ENCODE measurements at regions not wholly inside any gene's neighbourhood (a gene's known extent, or its start where the extent isn't known, plus 50 kb on each side); places are given as distances from the start of the nearest gene placed in this dataset.

DNA sequence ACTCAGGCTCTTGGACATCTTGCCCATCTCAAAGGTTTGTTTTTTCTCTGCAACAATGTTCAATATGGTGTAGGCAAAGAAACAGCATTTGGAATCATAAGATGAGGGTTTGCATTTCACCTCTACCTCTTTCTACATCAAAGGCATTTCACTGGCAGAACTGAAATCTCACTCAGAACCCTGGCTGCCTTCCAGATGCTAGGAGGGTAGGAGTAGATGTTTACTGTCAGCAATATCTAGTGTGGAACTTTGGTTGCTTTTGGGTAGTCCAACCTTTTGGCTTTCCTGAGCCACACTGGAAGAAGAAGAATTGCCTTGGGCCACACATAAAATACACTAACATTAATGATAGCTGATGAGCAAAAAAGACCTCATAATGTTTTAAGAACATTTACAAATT lies 297.0 kb upstream of the KLF3 start:
- H3K27me3 ChIP-seq: no peaks in the 10 kb centered on the region
- TF ChIP-seq, protein P1, sequence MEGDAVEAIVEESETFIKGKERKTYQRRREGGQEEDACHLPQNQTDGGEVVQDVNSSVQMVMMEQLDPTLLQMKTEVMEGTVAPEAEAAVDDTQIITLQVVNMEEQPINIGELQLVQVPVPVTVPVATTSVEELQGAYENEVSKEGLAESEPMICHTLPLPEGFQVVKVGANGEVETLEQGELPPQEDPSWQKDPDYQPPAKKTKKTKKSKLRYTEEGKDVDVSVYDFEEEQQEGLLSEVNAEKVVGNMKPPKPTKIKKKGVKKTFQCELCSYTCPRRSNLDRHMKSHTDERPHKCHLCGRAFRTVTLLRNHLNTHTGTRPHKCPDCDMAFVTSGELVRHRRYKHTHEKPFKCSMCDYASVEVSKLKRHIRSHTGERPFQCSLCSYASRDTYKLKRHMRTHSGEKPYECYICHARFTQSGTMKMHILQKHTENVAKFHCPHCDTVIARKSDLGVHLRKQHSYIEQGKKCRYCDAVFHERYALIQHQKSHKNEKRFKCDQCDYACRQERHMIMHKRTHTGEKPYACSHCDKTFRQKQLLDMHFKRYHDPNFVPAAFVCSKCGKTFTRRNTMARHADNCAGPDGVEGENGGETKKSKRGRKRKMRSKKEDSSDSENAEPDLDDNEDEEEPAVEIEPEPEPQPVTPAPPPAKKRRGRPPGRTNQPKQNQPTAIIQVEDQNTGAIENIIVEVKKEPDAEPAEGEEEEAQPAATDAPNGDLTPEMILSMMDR (IDR thresholded peaks at IDR 0.05): no peak
- TF ChIP-seq POLR2A (IDR thresholded peaks at IDR 0.05): no peak
- DNase-seq (peak in 1 of 3 donors; percentile 71), ATAC-seq (peak; percentile 47 to 73 (median 58))
- peaks cover 0 to 23% (median 6%) of the 10 kb centered on the region in 4 donors for H3K4me1 ChIP-seq
- H3K27ac ChIP-seq: peak overlapping the region in 1 of 3 donors; percentile 64
- H3K9me3 ChIP-seq: no peaks in the 10 kb centered on the region
- intact Hi-C loops (cut with DNase I): no loop called here
- no peak overlapping the region for H3K4me3 ChIP-seq
- no peaks in the 10 kb centered on the region for H3K36me3 ChIP-seq

DNA sequence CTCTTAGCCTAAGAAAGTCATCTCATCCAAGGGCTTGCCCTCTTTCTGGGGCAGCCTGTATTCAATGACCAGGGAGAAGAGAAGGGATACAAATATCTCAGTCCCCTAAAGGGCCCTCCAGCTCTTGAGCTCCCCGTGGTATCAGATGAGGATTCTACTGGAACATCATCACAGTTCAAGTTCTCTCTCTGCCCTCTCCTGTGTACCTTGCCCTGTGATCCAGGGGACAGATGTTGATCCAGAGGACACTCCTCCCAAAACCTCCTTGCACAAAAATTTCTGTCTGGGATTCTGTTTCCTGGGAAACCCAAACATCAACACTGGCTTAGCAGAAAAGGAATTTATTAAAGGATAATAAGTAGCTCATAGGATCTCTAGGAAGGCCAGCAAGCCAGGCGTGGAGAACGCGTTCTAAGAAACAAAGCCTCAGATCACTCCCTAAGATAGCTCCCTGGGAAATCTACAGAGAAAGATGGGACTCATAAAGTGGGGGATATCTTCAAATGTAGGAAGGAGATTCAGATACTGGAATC lies 296.3 kb upstream of the KLF3 start:
- ATAC-seq (peak; percentile 29 to 54 (median 46)), DNase-seq (no peak)
- H3K27me3 ChIP-seq: no peaks in the 10 kb centered on the region
- H3K4me1 ChIP-seq: peaks cover 0 to 23% (median 6%) of the 10 kb centered on the region in 4 donors
- intact Hi-C loops (cut with DNase I): no loop called here
- 72% methylated on average over 4 of the region's 4 CpGs for WGBS (ENCODE audit: insufficient coverage, low coverage, low lambda C conversion rate, missing lambda C conversion rate)
- no peak overlapping the region for H3K4me3 ChIP-seq
- TF ChIP-seq POLR2A (IDR thresholded peaks at IDR 0.05): no peak
- TF ChIP-seq, protein P1 (IDR thresholded peaks at IDR 0.05): no peak
- H3K9me3 ChIP-seq: no peaks in the 10 kb centered on the region
- H3K36me3 ChIP-seq: no peaks in the 10 kb centered on the region
- peak overlapping the region in 1 of 3 donors; percentile 64 for H3K27ac ChIP-seq

DNA sequence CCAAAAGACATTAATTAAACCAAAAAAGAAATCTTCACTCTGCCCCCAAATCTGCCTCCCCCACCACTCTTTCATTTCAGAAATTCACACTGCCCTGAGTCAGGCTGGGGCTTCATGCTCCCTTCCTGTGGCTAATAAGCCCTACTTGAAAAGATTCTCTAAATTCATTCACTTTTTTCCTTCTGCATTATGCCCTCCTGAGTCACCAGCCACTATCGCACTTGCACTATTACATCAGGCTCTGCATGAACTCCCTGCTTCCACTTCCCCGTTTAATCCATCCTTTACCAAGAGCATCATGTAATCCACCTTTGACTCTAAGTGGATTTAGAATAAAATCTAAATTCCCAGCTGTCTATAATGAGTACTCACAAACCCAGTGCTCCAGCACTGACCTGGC lies 295.4 kb upstream of the KLF3 start:
- DNase-seq (no peak), ATAC-seq (no peak)
- Histone ChIP-seq H3K27ac (no peak overlapping the region), H3K27me3 (no peaks in the 10 kb centered on the region), H3K4me3 (no peak overlapping the region), H3K4me1 (peaks cover 0 to 23% (median 6%) of the 10 kb centered on the region in 4 donors), H3K9me3 (no peaks in the 10 kb centered on the region), H3K36me3 (no peaks in the 10 kb centered on the region)
- TF ChIP-seq, protein P1 (IDR thresholded peaks at IDR 0.05): no peak
- TF ChIP-seq POLR2A (IDR thresholded peaks at IDR 0.05): no peak
- intact Hi-C loops (cut with DNase I): no loop called here
- 79% methylated on average over 2 of the region's 2 CpGs for WGBS (ENCODE audit: insufficient coverage, low coverage, low lambda C conversion rate, missing lambda C conversion rate)

DNA sequence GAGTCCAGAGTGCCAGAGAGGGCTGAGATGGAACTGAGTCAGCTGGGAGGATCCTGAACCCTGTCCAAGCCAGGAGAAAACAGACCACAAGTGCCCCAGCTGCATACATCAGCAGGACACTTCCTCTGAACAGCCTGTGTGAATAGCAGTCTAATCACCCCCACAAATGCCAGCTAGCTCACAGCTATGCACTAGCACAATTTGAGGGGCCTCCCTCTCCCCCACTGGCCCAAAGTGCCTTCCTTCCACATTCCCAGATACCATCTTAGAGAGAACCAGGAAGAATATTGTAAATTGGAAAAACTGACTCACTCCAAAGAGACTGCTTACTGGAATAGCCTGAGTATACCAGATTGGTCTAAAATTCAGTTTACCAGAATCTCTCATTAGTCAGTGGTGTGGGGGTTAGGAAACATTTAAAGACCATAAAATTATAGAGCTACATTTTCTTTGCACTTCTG lies 292.6 kb upstream of the KLF3 start:
- H3K36me3 ChIP-seq: no peaks in the 10 kb centered on the region
- DNase-seq: no peak
- H3K27ac ChIP-seq: no peak overlapping the region
- no peak for TF ChIP-seq POLR2A (IDR thresholded peaks at IDR 0.05)
- TF ChIP-seq, protein P1 (IDR thresholded peaks at IDR 0.05): no peak
- H3K4me1 ChIP-seq: peaks cover 0 to 12% (median 6%) of the 10 kb centered on the region in 4 donors
- no peaks in the 10 kb centered on the region for H3K27me3 ChIP-seq
- no peaks in the 10 kb centered on the region for H3K9me3 ChIP-seq
- H3K4me3 ChIP-seq: no peak overlapping the region
- ATAC-seq: peak in 1 of 4 donors; percentile 54
- intact Hi-C loops (cut with DNase I): no loop called here

DNA sequence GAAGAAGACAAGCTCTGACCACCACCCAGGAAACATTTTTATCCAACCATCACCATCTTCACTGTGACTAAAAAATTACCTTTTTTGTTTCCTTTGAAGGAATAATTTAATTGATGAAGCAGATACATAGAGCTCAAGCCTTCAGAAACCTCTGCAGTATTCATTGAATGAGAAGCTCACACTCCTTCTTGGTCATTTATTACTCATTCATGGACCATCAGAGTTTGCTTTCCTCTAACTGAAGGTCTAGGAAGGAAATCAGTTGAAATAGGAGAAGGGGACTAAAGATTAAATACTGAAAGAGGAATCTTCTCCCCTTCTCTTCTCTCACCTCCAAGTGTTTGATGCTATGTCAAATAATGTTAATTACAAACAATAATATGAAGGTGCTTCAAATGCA lies 290.6 kb upstream of the KLF3 start:
- no peaks in the 10 kb centered on the region for H3K27me3 ChIP-seq
- no peak overlapping the region for H3K27ac ChIP-seq
- TF ChIP-seq, protein P1 (IDR thresholded peaks at IDR 0.05): no peak
- no peak for TF ChIP-seq POLR2A (IDR thresholded peaks at IDR 0.05)
- H3K36me3 ChIP-seq: no peaks in the 10 kb centered on the region
- intact Hi-C loops (cut with DNase I): no loop called here
- no peaks in the 10 kb centered on the region for H3K9me3 ChIP-seq
- H3K4me1 ChIP-seq: no peaks in the 10 kb centered on the region
- ATAC-seq (no peak), DNase-seq (no peak)
- no peak overlapping the region for H3K4me3 ChIP-seq

Measured in right lobe of liver (tissue), 6 donors.